ENCODE measurements at regions not wholly inside any gene's neighbourhood (a gene's known extent, or its start where the extent isn't known, plus 50 kb on each side); places are given as distances from the start of the nearest gene placed in this dataset.
A peak's percentile ranks its signal among the peaks of the same experiment; 100 is the strongest.

GRCh38 chr4:25528391-25528790 is 127.3 kb upstream of the SLC34A2 start:
- no peak for DNase-seq (ENCODE audit: low spot score)

GRCh38 chr4:25531272-25531671 is 124.4 kb upstream of the SLC34A2 start:
- DNase-seq (ENCODE audit: low spot score): no peak

GRCh38 chr4:25532591-25532990 is 123.1 kb upstream of the SLC34A2 start:
- no peak for DNase-seq (ENCODE audit: low spot score)

- no peak for DNase-seq (ENCODE audit: low spot score)
Observed at GRCh38 chr4:25533256-25533655, 122.4 kb upstream of the SLC34A2 start.

DNA sequence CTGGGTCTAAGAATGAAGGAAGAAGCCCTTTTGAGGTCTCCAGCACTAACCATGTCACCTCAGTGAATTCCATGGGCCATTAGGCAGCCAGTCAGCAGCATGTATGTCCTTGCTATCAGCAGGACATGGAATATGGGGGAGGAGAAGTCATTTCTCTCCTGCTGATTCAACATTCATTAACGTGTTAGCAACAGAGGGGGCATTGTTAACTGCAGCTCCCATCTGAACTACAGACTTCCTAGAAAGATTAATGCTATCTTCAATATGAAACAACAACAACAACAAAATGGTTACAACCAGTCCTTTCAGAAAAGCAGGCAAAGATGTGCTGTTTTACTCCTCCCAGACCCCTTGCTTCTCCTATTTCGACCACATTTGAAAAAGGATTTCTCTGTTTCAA is 120.4 kb upstream of the SLC34A2 start:
- no peak for DNase-seq (ENCODE audit: low spot score)

GRCh38 chr4:25535701-25536473 is 119.8 kb upstream of the SLC34A2 start:
- no peak for DNase-seq (ENCODE audit: low spot score)

GRCh38 chr4:25536564-25537320 is 118.9 kb upstream of the SLC34A2 start:
- no peak for DNase-seq (ENCODE audit: low spot score)

- no peak for DNase-seq (ENCODE audit: low spot score)
Observed at GRCh38 chr4:25538430-25538829, 117.2 kb upstream of the SLC34A2 start.

DNA sequence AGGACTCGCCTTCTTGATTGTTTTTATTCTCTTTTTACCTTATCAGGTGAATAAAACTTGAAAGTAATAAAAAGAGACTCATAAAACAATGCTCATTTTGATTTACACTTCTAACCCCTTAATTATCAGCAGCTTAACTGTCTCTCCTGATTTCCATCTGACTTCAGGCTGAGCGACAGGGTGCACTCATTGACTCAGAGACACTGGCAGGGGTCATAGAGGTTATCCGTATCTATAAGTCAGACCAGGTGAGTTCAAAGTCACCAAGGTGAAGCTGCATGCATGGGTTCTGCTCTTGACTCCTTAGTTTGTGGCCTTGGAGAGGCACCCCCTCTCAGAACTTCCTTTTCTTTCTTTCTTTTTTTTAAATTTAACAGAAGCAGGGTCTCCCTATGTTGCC is 116.4 kb upstream of the SLC34A2 start:
- DNase-seq (ENCODE audit: low spot score): no peak

DNA sequence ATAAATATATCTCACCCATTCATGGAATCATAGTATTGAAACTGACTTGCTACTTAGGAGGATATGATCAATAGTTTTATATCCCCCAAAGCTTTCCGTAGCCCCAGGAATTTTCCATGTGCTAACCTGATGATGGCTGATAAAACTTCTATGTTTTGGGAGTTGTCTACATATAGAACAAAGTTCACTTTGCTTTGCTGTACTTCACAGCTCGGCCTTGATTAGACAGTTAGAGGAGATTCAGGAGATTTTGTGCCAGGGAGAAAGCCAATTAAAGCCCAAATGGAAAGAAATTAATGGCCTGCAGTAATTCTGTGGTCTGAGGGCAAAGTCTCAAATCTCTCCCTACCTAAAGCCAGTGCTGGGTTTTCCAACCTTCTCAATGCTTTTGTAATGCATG is 114.9 kb upstream of the SLC34A2 start:
- DNase-seq (ENCODE audit: low spot score): no peak

- no peak for DNase-seq (ENCODE audit: low spot score)
Observed at GRCh38 chr4:25547343-25547742, 108.3 kb upstream of the SLC34A2 start.

DNA sequence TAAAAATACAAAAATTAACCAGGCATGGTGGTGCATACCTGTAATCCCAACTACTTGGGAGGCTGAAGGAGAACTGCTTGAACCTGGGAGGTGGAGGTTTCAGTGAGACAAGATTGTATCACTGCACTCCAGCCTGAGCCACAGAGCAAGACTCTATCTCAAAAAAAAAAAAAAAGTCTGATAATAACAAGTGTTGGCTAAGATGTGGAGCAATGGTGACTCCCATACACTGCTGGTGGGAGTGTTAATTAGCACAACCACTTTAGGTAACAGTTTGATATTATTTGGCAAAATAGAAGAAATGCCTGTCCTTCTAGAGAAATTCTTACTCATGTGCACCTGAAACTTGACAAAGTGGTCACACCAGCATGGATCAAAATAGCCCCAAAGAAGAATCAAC is 106.2 kb upstream of the SLC34A2 start:
- no peak for DNase-seq (ENCODE audit: low spot score)

DNA sequence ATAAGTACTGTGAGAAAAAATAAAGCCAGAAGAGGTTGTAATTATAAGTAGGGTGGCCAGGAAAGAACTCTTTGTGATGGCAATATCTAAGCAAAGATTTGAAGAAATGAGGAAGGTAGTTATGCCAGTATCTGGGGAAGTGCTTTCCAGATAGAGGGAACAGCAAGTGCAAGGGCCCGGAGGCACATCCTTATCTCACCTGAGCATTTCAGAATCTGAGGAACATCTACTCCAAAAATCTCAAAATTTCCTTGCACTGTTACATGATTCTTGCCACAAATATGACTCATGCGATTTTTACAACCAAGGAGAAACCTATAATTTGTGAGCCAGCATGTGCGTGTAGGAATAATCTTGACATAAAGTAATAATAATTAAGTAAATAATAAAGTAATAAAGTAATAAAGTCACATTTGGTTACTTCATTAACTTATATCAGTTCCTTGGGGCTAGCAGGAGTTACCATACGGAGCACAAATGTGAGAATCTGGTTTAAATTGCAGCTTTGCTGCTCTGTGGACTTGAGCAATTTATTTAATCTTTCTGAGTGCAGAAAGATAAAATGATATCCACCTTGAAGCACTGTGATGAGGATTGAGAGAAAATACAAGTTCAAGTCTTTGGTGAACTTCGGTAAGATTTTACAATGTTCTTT is 105.1 kb upstream of the SLC34A2 start:
- DNase-seq (ENCODE audit: low spot score): no peak

GRCh38 chr4:25551605-25552004 is 104.0 kb upstream of the SLC34A2 start:
- no peak for DNase-seq (ENCODE audit: low spot score)

GRCh38 chr4:25552580-25553271 is 102.9 kb upstream of the SLC34A2 start:
- no peak for DNase-seq (ENCODE audit: low spot score)

DNA sequence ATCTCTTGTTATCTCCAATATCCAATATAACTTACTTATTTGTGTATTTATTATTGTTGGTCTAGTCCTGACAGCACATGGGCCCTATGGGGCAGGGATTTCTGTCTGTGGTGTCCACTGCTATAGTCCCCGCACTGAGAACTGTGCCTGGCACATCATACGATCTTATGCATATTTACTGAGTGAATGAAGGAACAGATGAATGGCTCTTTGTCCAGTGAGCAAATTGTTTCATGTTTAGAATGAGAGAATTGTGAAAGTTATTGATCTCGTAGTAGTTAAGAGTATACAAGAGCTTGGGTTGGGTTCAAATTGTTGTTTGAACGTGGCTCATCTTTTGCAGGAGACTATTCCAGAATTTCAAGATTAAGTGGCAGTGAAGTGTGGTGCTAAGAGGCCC is 96.1 kb upstream of the SLC34A2 start:
- no peak for DNase-seq (ENCODE audit: low spot score)

GRCh38 chr4:25560605-25561004 is 95.0 kb upstream of the SLC34A2 start:
- DNase-seq (ENCODE audit: low spot score): peak; percentile 23

DNA sequence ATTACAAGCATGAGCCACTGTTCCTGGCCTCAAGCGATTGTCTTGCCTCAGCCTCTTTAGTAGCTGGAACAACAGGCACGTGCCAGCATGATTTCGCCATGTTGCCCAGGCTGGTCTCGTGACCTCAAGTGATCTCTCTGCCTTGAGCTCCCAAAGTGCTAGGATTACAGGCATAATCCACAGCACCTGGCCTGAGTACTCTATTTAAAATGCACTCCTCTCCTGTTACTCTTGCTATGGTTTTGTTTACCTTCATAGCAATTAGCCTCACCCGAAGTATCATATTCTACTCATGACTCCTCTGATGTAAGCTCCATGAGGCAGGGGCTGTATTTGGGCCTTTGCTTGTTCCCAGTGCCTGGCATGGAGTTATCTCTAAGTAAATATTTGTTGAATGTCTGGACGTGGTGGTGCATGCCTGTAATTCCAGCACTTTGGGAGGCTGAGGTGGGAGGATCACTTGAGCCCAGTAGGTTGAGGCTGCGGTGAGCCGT is 92.5 kb upstream of the SLC34A2 start:
- DNase-seq (ENCODE audit: low spot score): peak; percentile 74

DNA sequence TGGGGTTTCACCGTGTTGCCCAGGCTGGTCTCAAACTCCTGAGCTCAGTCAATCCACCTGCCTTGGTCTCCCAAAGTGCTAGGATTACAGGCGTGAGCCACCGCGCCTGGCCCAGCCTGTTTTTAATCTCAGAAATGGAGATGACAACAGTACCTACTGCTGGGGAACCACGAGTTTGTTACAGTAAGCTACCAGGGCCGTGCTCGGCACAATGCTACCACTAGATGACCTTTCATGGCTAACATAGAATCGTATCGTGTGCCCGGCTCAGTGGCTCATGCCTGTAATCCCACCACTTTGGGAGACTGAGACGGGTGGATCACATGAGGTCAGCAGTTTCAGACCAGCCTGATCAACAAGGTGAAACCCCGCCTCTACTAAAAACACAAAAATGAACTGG is 90.8 kb upstream of the SLC34A2 start:
- no peak for DNase-seq (ENCODE audit: low spot score)

- no peak for DNase-seq (ENCODE audit: low spot score)
Observed at GRCh38 chr4:25567253-25567652, 88.4 kb upstream of the SLC34A2 start.

GRCh38 chr4:25569716-25570115 is 85.9 kb upstream of the SLC34A2 start:
- DNase-seq (ENCODE audit: low spot score): no peak

GRCh38 chr4:25575611-25576010 is 80.0 kb upstream of the SLC34A2 start:
- no peak for DNase-seq (ENCODE audit: low spot score)

Measured in H4 (cell line).